Body of pancreas (tissue), 4 donors: ENCODE measurements at regions not wholly inside any gene's neighbourhood (a gene's known extent, or its start where the extent isn't known, plus 50 kb on each side); places are given as distances from the start of the nearest gene placed in this dataset.

Source experiments
- ATAC-seq: fragments of 150-250 bp; one replicate; pipeline ENCODE4 v1.9.1; 2016
- DNase-seq, 4 donors: peaks; one replicate each; pipeline ENCODE4 v3.0.0-alpha.2; 2019
- H3K27ac ChIP-seq, 4 donors: fragments of 200-600 bp; sonication (generic); 1 replicate in 3 of 4; 2 replicates in 1 of 4; pipeline versions ENCODE4 v1.5.1 to v1.6.1; 2016 to 2019; ENCODE audit warnings: mild to moderate bottlenecking in 1 of 4, mixed read lengths in 1 of 4, moderate library complexity in 1 of 4
- H3K27me3 ChIP-seq, 2 donors: fragments of 200-600 bp; sonication (generic); one replicate each; pipeline ENCODE4 v1.6.0; 2016; ENCODE audit warnings: mild to moderate bottlenecking in 1 of 2
- H3K36me3 ChIP-seq, 2 donors: fragments of 200-600 bp; sonication (generic); replicated peaks in 1 of 2; 2 replicates each; pipeline ENCODE4 v1.5.1; 2016; ENCODE audit warnings: low read depth in 2 of 2; ENCODE audit not compliant: insufficient read depth in 1 of 2
- H3K4me1 ChIP-seq: fragments of 200-600 bp; sonication (generic); one replicate; pipeline ENCODE4 v1.6.0; 2016
- H3K4me3 ChIP-seq, 2 donors: fragments of 200-600 bp; sonication (generic); 1 replicate in 1 of 2; 2 replicates in 1 of 2; pipeline ENCODE4 v1.5.1; 2016 to 2019
- H3K9me3 ChIP-seq, 3 donors: fragments of 200-600 bp; sonication (generic); 1 replicate in 2 of 3; 2 replicates in 1 of 3; pipeline ENCODE4 v1.5.1; 2016
- CTCF ChIP-seq, 7 experiments: fragments of 450-650 bp in 4 of 7; fragments of 200-600 bp in 3 of 7; sonication (generic) in 3 of 7; IDR thresholded peaks; one replicate each; pipeline ENCODE4 v1.5.1; 2016 to 2019; ENCODE audit warnings: antibody characterized with exemption in 7 of 7
- POLR2A ChIP-seq, 3 donors: fragments of 450-650 bp; IDR thresholded peaks; one replicate each; pipeline ENCODE4 v1.6.1; 2016; ENCODE audit warnings: antibody characterized with exemption in 3 of 3, mild to moderate bottlenecking in 2 of 3
- WGBS, 2 donors: methylation state at CpG; one replicate each; pipeline ENCODE4 v1.1.5; 2017; 5-methylcytosine and 5-hydroxymethylcytosine counted together
- intact Hi-C: fragments of 100-400 bp; cut with DNase I; formaldehyde crosslinking; loops from one replicate; pipeline ENCODE4 v1.15.1; 2023

GRCh38 chr3:36142746-36143145, 237.6 kb upstream of the STAC start:
- H3K27ac ChIP-seq: no peak overlapping the region
- intact Hi-C loops: no loop called here
- H3K4me3 ChIP-seq: no peak overlapping the region
- no peaks in the 10 kb centered on the region for H3K27me3 ChIP-seq
- ATAC-seq (no peak), DNase-seq (no peak)
- H3K36me3 ChIP-seq: no peaks in the 10 kb centered on the region
- H3K4me1 ChIP-seq: no peaks in the 10 kb centered on the region
- H3K9me3 ChIP-seq: no peaks in the 10 kb centered on the region
- no peak for TF ChIP-seq POLR2A (IDR thresholded peaks at IDR 0.05)
- TF ChIP-seq CTCF (IDR thresholded peaks at IDR 0.05): no peak

DNA sequence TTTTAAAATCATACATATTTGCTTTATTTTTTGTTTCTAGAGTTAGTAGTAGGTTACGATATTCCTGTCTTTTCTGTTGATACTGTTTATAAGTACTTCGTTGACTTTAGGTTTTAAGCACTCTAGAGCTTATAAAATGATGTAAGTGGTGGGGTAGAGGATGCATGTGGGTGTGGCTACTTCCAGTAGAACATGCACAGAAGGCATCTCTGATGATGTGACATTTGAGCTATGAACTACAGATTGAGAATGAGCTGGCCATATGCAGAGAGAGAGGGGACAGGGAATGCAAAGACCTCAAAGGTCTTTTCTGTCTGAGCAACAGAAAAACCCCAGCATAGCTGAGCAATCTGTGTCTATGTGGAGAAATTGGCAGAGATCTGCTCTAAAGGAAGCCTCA, 233.9 kb upstream of the STAC start:
- DNase-seq (no peak), ATAC-seq (no peak)
- intact Hi-C loops: no loop called here
- no peak overlapping the region for H3K4me3 ChIP-seq
- H3K27me3 ChIP-seq: no peaks in the 10 kb centered on the region
- no peaks in the 10 kb centered on the region for H3K36me3 ChIP-seq
- H3K4me1 ChIP-seq: no peaks in the 10 kb centered on the region
- 54 to 68% methylated on average over 2 of the region's 2 CpGs for WGBS, 2 donors
- no peaks in the 10 kb centered on the region for H3K9me3 ChIP-seq
- H3K27ac ChIP-seq: no peak overlapping the region
- TF ChIP-seq POLR2A (IDR thresholded peaks at IDR 0.05): no peak
- no peak for TF ChIP-seq CTCF (IDR thresholded peaks at IDR 0.05)

GRCh38 chr3:36147934-36148558, 232.3 kb upstream of the STAC start:
- Histone ChIP-seq H3K27ac (no peak overlapping the region), H3K36me3 (no peaks in the 10 kb centered on the region), H3K4me1 (no peaks in the 10 kb centered on the region), H3K27me3 (no peaks in the 10 kb centered on the region), H3K9me3 (no peaks in the 10 kb centered on the region), H3K4me3 (no peak overlapping the region)
- WGBS, 2 donors: 66 to 82% methylated on average over 11 of the region's 11 CpGs
- DNase-seq: no peak
- TF ChIP-seq CTCF (IDR thresholded peaks at IDR 0.05) (no peak), POLR2A (IDR thresholded peaks at IDR 0.05) (no peak)
- no peak for ATAC-seq
- intact Hi-C loops: no loop called here

DNA sequence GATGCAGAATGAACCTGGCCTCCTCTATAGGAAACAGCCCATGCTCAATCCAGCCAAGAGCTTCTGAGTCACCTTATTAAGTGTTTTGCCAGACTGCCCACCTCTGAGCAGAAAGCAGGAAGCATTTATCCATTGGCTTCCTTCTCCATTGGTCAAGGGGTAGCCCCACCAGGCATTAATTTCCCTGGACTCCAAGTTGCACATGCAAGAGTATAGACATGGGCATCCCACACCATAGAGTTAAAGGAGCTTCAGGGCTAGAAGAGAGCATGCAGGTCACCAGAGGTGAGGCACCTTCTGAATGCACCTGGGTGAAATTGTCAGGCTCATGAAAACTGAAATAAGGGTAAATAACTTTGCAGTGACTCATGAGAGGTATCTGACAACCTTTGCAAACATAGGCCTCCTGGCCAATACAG, 230.8 kb upstream of the STAC start:
- intact Hi-C loops: no loop called here
- H3K27me3 ChIP-seq: no peaks in the 10 kb centered on the region
- ATAC-seq (no peak), DNase-seq (no peak)
- H3K4me1 ChIP-seq: no peaks in the 10 kb centered on the region
- H3K9me3 ChIP-seq: no peaks in the 10 kb centered on the region
- H3K36me3 ChIP-seq: no peaks in the 10 kb centered on the region
- TF ChIP-seq POLR2A (IDR thresholded peaks at IDR 0.05) (no peak), CTCF (IDR thresholded peaks at IDR 0.05) (no peak)
- H3K27ac ChIP-seq: no peak overlapping the region
- no peak overlapping the region for H3K4me3 ChIP-seq

DNA sequence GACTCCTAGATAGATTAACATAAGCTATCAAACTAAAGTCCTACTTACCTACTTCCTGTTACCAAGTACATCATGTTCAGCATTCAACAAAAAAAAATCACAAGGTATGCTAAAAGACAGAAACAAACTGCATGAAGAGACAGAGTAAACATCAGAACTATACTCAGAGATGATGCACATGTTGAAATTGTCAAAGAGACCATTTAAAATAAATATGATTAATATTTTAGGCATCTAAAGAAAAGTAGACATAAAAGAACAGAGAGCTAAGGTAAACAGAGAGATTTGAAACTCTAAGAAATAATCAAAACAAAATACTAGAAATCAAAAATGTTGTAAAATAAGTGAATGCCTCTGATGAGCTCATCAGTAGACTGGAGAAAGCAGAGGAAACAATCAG, 224.8 kb upstream of the STAC start:
- no peak overlapping the region for H3K27ac ChIP-seq
- no peaks in the 10 kb centered on the region for H3K27me3 ChIP-seq
- no peak overlapping the region for H3K4me3 ChIP-seq
- ATAC-seq (no peak), DNase-seq (no peak)
- H3K9me3 ChIP-seq: no peaks in the 10 kb centered on the region
- no peaks in the 10 kb centered on the region for H3K36me3 ChIP-seq
- TF ChIP-seq CTCF (IDR thresholded peaks at IDR 0.05) (no peak), POLR2A (IDR thresholded peaks at IDR 0.05) (no peak)
- intact Hi-C loops: no loop called here
- no peaks in the 10 kb centered on the region for H3K4me1 ChIP-seq
